ENCODE measurements at regions not wholly inside any gene's neighbourhood (a gene's known extent, or its start where the extent isn't known, plus 50 kb on each side); places are given as distances from the start of the nearest gene placed in this dataset.

DNA sequence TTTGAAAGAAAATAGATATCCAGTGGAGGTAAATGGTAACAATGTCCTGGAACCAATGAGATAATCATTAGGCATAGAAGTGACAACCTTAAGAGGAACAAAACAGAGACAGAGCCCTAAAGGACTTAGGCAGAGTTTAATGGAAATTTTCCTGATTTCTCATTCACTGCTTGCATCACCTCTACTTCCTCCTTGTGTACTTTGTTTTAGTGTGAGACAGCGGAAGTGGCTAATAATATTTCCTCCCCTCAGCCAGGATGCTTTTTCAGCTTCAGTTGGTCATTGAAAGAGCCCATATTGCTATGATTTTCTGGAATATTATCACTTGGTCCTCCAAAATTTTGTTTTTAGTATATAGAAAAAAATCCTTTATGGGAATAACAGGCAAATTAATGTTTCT is 153.4 kb upstream of the MPDZ start:
- Mint-ChIP-seq H3K4me1 (ENCODE audit: low read depth) (no peaks in the 10 kb centered on the region), H3K27me3 (ENCODE audit: insufficient read depth) (peaks cover 11% of the 10 kb centered on the region)

DNA sequence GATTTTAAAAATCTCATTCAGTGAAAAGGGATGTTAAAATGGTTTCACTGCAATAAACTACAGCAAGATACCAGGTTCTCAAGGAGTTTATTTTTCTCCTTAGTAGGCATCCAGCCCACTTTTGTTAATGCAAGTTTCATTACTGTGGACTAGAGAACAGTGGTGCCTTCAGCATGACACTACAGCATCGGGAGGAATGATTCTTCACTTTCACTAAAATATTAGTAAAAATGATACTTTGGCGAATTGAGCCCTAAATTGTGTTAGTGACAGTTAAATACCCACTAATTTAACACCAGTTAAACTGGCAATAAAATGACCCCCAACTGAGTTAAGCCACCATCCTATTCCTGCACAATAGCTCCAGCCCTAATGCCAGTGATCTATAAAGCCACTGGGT is 152.2 kb upstream of the MPDZ start:
- no peak overlapping the region for H3K4me3 Mint-ChIP-seq
- H3K27ac Mint-ChIP-seq: no peak overlapping the region
- H3K4me1 Mint-ChIP-seq (ENCODE audit: low read depth): no peaks in the 10 kb centered on the region
- peaks cover 10% of the 10 kb centered on the region for H3K27me3 Mint-ChIP-seq (ENCODE audit: insufficient read depth)
- H3K9me3 Mint-ChIP-seq: no peaks in the 10 kb centered on the region
- TF ChIP-seq, protein P1, sequence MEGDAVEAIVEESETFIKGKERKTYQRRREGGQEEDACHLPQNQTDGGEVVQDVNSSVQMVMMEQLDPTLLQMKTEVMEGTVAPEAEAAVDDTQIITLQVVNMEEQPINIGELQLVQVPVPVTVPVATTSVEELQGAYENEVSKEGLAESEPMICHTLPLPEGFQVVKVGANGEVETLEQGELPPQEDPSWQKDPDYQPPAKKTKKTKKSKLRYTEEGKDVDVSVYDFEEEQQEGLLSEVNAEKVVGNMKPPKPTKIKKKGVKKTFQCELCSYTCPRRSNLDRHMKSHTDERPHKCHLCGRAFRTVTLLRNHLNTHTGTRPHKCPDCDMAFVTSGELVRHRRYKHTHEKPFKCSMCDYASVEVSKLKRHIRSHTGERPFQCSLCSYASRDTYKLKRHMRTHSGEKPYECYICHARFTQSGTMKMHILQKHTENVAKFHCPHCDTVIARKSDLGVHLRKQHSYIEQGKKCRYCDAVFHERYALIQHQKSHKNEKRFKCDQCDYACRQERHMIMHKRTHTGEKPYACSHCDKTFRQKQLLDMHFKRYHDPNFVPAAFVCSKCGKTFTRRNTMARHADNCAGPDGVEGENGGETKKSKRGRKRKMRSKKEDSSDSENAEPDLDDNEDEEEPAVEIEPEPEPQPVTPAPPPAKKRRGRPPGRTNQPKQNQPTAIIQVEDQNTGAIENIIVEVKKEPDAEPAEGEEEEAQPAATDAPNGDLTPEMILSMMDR (IDR thresholded peaks at IDR 0.05): no peak
- DNase-seq: no peak
- H3K36me3 Mint-ChIP-seq (ENCODE audit: low read depth): no peaks in the 10 kb centered on the region

More for the DNA sequence above, 153.4 kb upstream of the MPDZ start:
- Mint-ChIP-seq H3K4me3 (no peak overlapping the region), H3K27ac (no peak overlapping the region), H3K9me3 (no peaks in the 10 kb centered on the region), H3K36me3 (ENCODE audit: low read depth) (no peaks in the 10 kb centered on the region)
- TF ChIP-seq, protein P1 (IDR thresholded peaks at IDR 0.05): no peak
- DNase-seq: no peak

DNA sequence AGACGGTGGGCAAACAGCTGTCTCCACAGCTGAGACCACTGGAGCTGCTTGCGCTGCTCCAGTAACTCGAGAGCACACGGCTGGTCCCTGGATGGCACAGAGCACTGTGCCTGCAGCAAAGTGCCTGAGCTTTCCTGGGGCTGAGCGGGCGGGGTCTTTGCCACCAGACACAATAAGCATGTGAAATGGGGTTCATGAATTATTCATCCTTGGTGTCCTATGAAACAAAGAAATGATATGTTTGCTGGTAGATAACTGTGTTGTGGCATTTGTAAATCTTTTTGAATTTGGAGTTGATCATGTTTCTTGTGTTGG is 151.7 kb upstream of the MPDZ start:
- no peaks in the 10 kb centered on the region for H3K9me3 Mint-ChIP-seq
- TF ChIP-seq, protein P1 (IDR thresholded peaks at IDR 0.05): no peak
- H3K27ac Mint-ChIP-seq: no peak overlapping the region
- H3K4me1 Mint-ChIP-seq (ENCODE audit: low read depth): no peaks in the 10 kb centered on the region
- no peak for DNase-seq
- H3K36me3 Mint-ChIP-seq (ENCODE audit: low read depth): no peaks in the 10 kb centered on the region
- H3K27me3 Mint-ChIP-seq (ENCODE audit: insufficient read depth): peaks cover 10% of the 10 kb centered on the region
- no peak overlapping the region for H3K4me3 Mint-ChIP-seq

DNA sequence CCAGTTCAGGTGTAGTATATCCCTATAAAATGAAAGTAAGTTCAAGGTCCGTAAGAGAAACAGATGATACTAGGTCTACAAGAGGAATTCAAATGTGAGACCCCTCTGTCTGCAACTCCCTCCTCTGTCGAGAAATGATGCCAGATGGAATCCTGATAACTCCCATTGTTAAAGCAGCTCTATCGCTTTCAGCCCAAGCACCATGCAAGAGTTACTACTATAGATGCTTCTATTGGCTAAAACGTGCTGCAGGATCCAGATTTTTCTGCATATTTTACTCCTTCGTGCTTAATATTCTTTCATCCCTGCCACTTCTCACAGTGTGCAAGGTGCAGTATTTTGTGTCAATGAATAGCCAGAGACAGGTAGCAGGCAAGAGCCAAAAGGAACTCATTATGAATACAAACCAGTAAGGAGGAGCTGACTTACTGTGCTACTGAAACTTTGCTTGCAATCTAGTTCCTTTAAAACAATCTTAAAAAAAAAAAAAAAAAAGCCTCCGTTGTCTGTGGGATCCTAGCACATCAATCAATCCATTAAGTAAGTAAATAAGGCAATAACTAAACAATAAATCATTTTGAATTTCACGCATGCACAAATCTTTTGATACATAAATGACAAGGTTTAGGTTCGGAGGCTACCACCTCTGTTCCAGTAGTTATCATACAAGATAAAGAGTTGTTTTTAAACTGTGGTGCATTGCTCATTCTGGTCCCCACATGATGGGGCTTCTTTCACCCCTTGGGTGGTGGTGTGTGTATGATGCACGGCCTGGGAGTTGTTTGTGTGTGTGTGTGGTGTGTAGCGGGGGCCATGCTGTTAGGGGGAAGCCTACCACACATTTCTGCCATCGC is 151.1 kb upstream of the MPDZ start:
- TF ChIP-seq, protein P1 (IDR thresholded peaks at IDR 0.05): no peak
- H3K9me3 Mint-ChIP-seq: no peaks in the 10 kb centered on the region
- H3K4me1 Mint-ChIP-seq (ENCODE audit: low read depth): no peaks in the 10 kb centered on the region
- H3K4me3 Mint-ChIP-seq: peak overlapping the region; percentile 18; the same call in 1 of the 2 replicates
- no peak for DNase-seq
- H3K36me3 Mint-ChIP-seq (ENCODE audit: low read depth): no peaks in the 10 kb centered on the region
- H3K27ac Mint-ChIP-seq: no peak overlapping the region
- peaks cover 10% of the 10 kb centered on the region for H3K27me3 Mint-ChIP-seq (ENCODE audit: insufficient read depth)

DNA sequence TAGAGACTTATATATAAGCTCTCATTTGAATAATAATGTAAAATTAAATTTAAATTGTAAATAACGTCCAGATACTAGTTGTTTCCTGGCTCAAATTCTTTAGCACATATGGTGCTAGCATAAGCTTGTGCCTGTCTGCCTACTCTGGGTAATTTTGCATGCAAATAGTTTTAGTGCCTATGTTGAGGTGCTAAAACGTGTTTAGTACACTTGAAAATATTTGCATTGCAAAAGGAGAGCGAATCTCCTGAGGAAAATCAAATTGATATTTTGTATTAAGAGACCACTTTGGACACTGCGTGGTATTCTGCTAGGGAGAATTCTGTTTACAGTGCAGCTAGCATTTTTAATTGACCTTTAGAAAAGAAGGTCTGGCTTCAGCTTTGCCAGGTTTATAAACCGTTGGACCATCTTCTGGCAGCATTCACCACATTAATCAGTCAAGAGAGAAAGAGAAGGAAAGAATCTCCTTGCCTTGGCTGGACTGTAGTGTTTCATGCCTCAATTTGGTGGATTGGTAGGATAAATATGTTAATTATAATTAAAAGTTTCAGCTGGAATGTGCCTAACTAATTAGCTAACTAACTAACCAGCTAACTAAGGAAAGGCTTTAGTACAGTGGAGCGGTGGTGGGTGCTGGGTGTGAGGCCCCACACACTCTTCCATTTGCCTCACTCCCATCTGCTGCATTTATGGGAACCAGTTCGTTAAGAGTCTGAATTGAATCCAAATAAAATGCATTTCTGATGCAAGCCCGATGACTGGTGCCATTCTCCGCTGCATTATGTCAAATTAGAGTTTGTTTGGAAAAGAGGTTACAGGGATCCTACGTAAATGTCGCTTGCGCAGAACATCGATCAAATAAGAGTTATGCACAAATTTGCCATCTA is 150.1 kb upstream of the MPDZ start:
- no peak for DNase-seq
- H3K36me3 Mint-ChIP-seq (ENCODE audit: low read depth): no peaks in the 10 kb centered on the region
- peaks cover 10% of the 10 kb centered on the region for H3K27me3 Mint-ChIP-seq (ENCODE audit: insufficient read depth)
- H3K9me3 Mint-ChIP-seq: no peaks in the 10 kb centered on the region
- H3K27ac Mint-ChIP-seq: no peak overlapping the region
- no peak overlapping the region for H3K4me3 Mint-ChIP-seq
- H3K4me1 Mint-ChIP-seq (ENCODE audit: low read depth): no peaks in the 10 kb centered on the region
- TF ChIP-seq, protein P1 (IDR thresholded peaks at IDR 0.05): no peak
